SU-DHL-6 (cell line): ENCODE measurements at regions not wholly inside any gene's neighbourhood (a gene's known extent, or its start where the extent isn't known, plus 50 kb on each side); places are given as distances from the start of the nearest gene placed in this dataset.

Experiments used
- EZH2phosphoT487 ChIP-seq: fragments of 200-600 bp; sonication (generic), shearing (Covaris generic); conservative IDR thresholded peaks from 2 replicates; pipeline ENCODE4 v1.6.1; 2018; ENCODE audit warnings: mild to moderate bottlenecking, antibody characterized with exemption, low read length, moderate library complexity, mixed read lengths
- TF ChIP-seq, protein P1 (sequence below): fragments of 200-600 bp; sonication (generic); IDR thresholded peaks from one replicate; pipeline ENCODE4 v1.5.1; 2017; ENCODE audit warnings: antibody characterized with exemption, mild to moderate bottlenecking, low read length, moderate library complexity; ENCODE audit not compliant: insufficient read depth, poor library complexity, severe bottlenecking

GRCh38 chr5:99438619-99439018, 509.8 kb upstream of the CHD1 start:
- TF ChIP-seq, protein P1, sequence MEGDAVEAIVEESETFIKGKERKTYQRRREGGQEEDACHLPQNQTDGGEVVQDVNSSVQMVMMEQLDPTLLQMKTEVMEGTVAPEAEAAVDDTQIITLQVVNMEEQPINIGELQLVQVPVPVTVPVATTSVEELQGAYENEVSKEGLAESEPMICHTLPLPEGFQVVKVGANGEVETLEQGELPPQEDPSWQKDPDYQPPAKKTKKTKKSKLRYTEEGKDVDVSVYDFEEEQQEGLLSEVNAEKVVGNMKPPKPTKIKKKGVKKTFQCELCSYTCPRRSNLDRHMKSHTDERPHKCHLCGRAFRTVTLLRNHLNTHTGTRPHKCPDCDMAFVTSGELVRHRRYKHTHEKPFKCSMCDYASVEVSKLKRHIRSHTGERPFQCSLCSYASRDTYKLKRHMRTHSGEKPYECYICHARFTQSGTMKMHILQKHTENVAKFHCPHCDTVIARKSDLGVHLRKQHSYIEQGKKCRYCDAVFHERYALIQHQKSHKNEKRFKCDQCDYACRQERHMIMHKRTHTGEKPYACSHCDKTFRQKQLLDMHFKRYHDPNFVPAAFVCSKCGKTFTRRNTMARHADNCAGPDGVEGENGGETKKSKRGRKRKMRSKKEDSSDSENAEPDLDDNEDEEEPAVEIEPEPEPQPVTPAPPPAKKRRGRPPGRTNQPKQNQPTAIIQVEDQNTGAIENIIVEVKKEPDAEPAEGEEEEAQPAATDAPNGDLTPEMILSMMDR: no peak
- TF ChIP-seq EZH2phosphoT487: no peak
